ENCODE measurements at regions not wholly inside any gene's neighbourhood (a gene's known extent, or its start where the extent isn't known, plus 50 kb on each side); places are given as distances from the start of the nearest gene placed in this dataset.

DNA sequence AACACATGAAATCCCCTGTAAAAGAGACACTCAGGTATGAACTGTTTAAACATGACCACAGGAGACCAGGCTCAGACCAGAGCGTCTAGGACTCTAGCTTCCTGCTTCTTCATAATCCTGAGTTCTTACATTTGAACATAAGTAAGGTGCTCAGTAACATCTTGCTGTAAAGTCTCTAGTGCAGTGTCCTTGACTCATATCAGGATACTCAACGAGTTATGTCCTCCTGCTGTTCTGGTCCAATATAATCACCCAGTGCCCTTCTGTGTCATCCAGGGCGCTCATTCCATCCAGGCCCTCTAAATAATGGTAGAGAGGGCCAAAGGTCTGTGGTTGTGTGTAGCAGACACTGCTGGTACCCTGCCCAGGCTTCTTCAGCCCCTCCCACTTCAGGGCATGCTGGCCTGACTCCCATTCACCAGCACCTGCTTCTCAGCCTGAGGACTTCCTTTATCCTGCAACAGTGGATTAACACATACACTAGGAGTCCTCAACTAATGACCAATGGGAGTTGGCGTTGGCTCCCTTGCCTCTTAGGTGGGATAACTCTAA, 66.8 kb upstream of the MOCS1 start:
- DNase-seq (ENCODE audit: insufficient read length, low spot score, missing footprints), result no peak
- H3K79me2 ChIP-seq (ENCODE audit: insufficient read depth, low read length), result no peaks in the 10 kb centered on the region
- H3K9me3 ChIP-seq (ENCODE audit: low read depth, low read length), result no peaks in the 10 kb centered on the region
- no peak overlapping the region for H3K4me3 ChIP-seq (ENCODE audit: insufficient read depth, low read length)
- H3K4me2 ChIP-seq (ENCODE audit: insufficient read depth, low read length), result no peak overlapping the region
- no peak overlapping the region for H3K27ac ChIP-seq (ENCODE audit: low read depth, low read length)
- H2AFZ ChIP-seq (ENCODE audit: low read length), result no peak overlapping the region
- no peak for TF ChIP-seq CTCF (IDR thresholded peaks at IDR 0.05; ENCODE audit: extremely low read depth, low read depth, low read length)
- H3K27me3 ChIP-seq (ENCODE audit: insufficient read depth, low read length), result no peaks in the 10 kb centered on the region
- H4K20me1 ChIP-seq (ENCODE audit: insufficient read depth, low read length), result no peaks in the 10 kb centered on the region
- no peaks in the 10 kb centered on the region for H3K36me3 ChIP-seq (ENCODE audit: insufficient read depth, low read length)
- H3K4me1 ChIP-seq (ENCODE audit: insufficient read depth, low read length), result no peaks in the 10 kb centered on the region

DNA sequence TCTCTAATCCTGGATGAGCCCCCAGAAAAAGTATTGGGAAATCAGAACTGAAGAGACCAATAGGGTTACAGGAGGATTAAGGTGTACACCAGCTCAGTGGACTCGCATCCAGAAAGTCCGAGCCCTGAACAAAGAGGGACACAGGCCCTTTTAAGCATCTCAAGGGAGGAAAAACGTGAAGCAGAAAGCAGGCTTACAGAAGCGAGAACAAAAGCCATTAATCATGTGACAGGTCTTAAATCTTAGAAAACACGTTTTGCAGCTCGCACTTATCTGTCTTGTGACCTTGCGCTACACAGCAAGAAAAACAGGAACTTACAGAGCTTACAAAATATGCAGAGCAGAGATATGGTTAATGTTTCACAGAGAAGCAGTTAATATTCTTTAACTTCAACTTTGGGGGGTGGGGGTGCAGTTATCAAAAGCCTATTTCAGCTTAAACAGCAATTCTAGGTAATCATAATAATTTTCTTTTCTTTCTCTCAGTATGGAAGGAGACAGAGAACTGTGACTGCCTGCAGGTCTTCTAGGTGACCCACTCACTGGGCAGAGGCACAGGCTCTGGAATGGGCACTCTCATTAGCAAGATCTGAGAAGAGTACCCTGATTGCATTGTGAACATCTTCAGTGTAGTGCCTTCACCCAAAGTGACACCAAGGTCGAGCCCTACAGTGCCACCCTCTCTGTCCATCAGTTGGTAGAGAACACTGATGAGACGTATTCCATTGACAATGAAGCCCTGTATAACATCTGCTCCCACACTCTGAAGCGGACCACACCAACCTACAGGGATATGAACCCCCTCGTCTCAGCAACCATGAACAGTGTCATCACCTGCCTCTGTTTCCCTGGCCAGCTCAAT, 65.0 kb upstream of the MOCS1 start:
- Histone ChIP-seq H3K4me3 (ENCODE audit: insufficient read depth, low read length) (no peak overlapping the region), H3K4me1 (ENCODE audit: insufficient read depth, low read length) (no peaks in the 10 kb centered on the region), H2AFZ (ENCODE audit: low read length) (no peak overlapping the region), H3K79me2 (ENCODE audit: insufficient read depth, low read length) (no peaks in the 10 kb centered on the region), H3K9me3 (ENCODE audit: low read depth, low read length) (no peaks in the 10 kb centered on the region), H4K20me1 (ENCODE audit: insufficient read depth, low read length) (no peaks in the 10 kb centered on the region), H3K4me2 (ENCODE audit: insufficient read depth, low read length) (no peak overlapping the region), H3K27ac (ENCODE audit: low read depth, low read length) (no peak overlapping the region), H3K27me3 (ENCODE audit: insufficient read depth, low read length) (no peaks in the 10 kb centered on the region), H3K36me3 (ENCODE audit: insufficient read depth, low read length) (no peaks in the 10 kb centered on the region)
- TF ChIP-seq CTCF (IDR thresholded peaks at IDR 0.05; ENCODE audit: extremely low read depth, low read depth, low read length), result no peak
- DNase-seq (ENCODE audit: insufficient read length, low spot score, missing footprints), result no peak

DNA sequence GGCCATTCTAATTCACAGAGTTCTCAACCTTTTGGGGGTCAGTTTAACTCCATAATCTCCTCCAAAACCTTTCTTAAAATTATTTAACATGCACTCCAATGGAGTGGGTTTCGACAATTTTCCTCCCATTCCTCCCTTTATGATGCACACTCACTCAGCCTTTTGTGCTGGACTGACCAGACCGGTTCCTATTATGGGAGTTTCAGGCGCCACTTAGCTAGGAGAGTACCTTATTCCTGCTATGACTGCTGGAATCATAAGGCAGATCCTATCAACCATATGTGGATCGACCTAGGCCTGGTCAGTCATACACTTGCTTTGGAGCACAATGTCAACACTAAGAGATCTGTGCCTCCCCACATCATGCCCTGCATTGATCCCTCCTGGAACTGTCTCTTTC, 63.9 kb upstream of the MOCS1 start:
- no peak for DNase-seq (ENCODE audit: insufficient read length, low spot score, missing footprints)
- H4K20me1 ChIP-seq (ENCODE audit: insufficient read depth, low read length), result no peaks in the 10 kb centered on the region
- no peaks in the 10 kb centered on the region for H3K27me3 ChIP-seq (ENCODE audit: insufficient read depth, low read length)
- H3K27ac ChIP-seq (ENCODE audit: low read depth, low read length), result no peak overlapping the region
- H3K9me3 ChIP-seq (ENCODE audit: low read depth, low read length), result no peaks in the 10 kb centered on the region
- H2AFZ ChIP-seq (ENCODE audit: low read length), result no peak overlapping the region
- no peak overlapping the region for H3K4me2 ChIP-seq (ENCODE audit: insufficient read depth, low read length)
- H3K36me3 ChIP-seq (ENCODE audit: insufficient read depth, low read length), result no peaks in the 10 kb centered on the region
- no peak overlapping the region for H3K4me3 ChIP-seq (ENCODE audit: insufficient read depth, low read length)
- no peak for TF ChIP-seq CTCF (IDR thresholded peaks at IDR 0.05; ENCODE audit: extremely low read depth, low read depth, low read length)
- no peaks in the 10 kb centered on the region for H3K4me1 ChIP-seq (ENCODE audit: insufficient read depth, low read length)
- no peaks in the 10 kb centered on the region for H3K79me2 ChIP-seq (ENCODE audit: insufficient read depth, low read length)

DNA sequence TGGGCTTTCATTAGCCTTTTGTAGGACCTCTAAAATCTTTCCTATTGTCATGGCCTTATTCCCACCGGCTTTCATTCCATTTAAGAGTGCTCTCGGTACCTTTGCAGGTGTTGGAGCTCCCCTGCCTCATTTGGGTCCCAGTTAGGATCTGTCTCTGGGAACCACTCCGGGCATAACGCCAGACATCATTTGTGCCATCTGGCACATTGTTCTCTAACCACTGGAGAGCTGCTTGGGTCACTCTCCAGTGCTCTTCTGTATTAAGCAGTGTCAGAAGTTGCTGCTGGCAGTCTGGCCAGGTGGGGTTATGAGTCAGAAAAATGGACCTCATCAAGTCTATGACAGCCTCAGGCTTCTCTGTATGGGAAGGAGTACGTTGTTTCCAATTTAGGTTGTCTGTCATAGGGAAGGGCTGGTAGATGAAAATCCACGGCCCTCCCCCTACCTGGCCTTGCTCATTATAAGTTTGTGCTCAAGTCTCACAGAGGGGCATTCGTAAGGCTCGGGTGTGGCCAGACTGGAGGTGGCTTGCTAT, 62.9 kb upstream of the MOCS1 start:
- DNase-seq (ENCODE audit: insufficient read length, low spot score, missing footprints), result no peak
- Histone ChIP-seq H3K36me3 (ENCODE audit: insufficient read depth, low read length) (no peaks in the 10 kb centered on the region), H3K4me1 (ENCODE audit: insufficient read depth, low read length) (no peaks in the 10 kb centered on the region), H3K9me3 (ENCODE audit: low read depth, low read length) (no peaks in the 10 kb centered on the region), H3K79me2 (ENCODE audit: insufficient read depth, low read length) (no peaks in the 10 kb centered on the region), H2AFZ (ENCODE audit: low read length) (no peak overlapping the region), H4K20me1 (ENCODE audit: insufficient read depth, low read length) (no peaks in the 10 kb centered on the region), H3K27me3 (ENCODE audit: insufficient read depth, low read length) (no peaks in the 10 kb centered on the region), H3K4me2 (ENCODE audit: insufficient read depth, low read length) (no peak overlapping the region), H3K4me3 (ENCODE audit: insufficient read depth, low read length) (no peak overlapping the region), H3K27ac (ENCODE audit: low read depth, low read length) (no peak overlapping the region)
- TF ChIP-seq CTCF (IDR thresholded peaks at IDR 0.05; ENCODE audit: extremely low read depth, low read depth, low read length), result no peak
